HT-29 (cell line): ENCODE measurements at regions not wholly inside any gene's neighbourhood (a gene's known extent, or its start where the extent isn't known, plus 50 kb on each side); places are given as distances from the start of the nearest gene placed in this dataset.
"Not testable (repeated sequence)": the region's sequence is repeated elsewhere in the genome, so short reads cannot be mapped to it uniquely, and the experiment has no call there.

ENCODE experiments used
- DNase-seq: peaks from one replicate; pipeline ENCODE4 v3.0.0-alpha.2; 2015; ENCODE audit warnings: low spot score

- DNase-seq, result no peak
Observed at GRCh38 chr6:115067690-115068447, 725.0 kb upstream of the HS3ST5 start.

DNA sequence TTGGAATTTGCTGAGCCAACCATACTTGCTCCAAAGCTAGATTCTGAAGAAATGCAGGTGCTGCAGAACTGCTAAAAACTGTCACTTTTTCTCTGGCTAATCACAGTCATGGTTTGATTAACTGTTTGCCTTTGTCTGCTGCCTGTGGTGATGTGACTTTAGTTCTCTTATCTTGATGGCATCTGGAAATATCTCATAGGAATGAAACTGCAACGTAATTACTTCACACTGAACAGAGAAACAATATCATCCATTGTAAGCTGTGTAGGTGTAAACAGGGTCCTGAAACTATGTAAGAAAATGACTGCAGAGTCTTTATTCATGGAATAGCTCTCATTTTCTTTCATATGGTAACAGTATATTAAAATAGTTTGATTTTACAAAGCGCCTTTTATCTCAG is 721.9 kb upstream of the HS3ST5 start:
- no peak for DNase-seq

DNA sequence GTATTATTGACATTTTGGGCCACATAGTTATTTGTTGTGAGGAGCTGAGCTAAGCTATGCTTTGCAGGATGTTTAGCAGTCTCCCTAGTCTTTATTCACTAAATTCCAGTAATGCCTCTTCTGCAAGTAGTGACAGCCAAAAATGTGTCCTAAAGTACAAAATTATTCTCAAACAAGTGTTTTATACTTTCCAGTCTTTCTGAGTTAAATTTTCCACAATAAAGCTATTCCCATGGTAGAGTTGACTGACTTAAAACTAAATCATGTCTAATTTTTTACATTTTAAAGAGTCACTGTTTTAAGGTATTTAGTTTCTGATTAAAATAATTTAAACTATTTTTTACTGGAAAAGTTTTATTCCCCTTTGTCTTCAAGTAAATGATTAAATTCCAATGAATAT is 717.8 kb upstream of the HS3ST5 start:
- DNase-seq, result no peak

DNA sequence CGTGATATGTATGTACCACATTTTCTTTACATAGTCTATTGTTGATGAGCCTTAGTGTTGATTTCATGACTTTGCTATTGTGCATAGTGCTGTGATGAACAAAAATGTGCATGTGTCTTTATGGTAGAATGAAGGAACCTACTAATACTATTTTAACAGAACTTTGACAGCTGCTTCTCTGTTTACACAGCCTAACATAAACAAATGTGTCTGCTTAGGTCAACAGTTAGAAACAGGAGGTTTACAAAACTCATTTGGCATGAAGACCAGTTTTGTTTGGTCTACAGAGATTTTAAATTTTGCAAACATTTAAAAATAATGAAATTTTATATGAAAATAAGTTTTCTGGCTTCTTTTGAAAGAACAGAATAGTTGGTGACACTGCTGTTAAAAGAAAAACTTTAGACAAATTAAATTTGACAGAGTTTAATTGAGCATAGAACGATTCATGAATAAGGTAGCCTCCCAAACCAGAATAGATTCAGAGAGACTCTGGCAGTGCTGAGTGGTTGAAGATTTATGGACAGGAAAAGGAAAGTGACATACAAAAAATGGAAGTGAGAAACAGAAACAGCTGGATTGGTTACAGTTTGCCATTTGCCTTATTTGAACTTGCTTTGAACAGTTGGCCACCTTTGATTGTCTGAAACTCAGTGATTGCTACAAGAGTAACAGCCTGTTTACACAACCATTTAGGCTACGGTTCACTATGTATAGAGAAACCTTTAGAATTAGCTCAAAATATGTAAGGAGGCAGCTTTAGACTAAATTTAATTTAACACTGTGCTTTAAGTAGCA is 715.8 kb upstream of the HS3ST5 start:
- DNase-seq, result no peak

DNA sequence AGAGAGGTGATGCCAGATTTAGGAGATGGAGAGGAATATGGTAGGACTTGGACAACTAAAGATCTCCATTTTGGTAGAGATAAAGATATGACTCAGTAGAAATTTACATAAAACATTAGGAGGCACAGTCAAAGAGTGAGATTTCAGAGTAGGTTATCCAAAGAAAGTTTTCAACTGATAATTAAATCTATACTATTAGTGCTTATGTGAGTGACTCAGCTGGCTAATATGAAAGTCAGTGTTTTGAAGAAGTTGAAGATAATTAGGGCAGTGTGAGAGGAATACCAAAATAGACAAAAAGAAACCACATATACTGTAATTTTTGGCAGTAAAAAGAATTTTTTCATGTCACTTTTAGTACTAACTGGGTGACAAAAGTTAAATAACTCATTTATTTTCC is 712.8 kb upstream of the HS3ST5 start:
- DNase-seq, result no peak

DNA sequence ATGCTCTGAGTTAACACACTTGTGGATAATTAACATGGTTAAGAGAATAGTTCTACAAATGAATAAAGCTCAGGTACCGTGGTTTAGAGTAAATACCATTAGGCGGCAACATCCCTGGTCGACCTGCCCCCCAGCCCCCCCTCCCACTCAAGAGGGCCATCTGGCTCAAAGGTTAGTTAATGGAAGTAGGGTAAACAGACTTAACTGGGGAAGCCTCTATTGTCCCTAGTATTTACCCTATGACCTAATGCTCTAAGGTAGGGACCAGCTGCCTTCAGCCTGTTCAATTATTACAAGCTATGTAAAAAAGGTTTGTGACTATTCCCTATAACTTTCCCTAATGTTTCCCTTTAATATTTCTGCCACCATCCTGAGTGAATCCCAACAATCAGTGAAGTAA is 711.4 kb upstream of the HS3ST5 start:
- not testable (repeated sequence) for DNase-seq

GRCh38 chr6:115053169-115053860 is 710.5 kb upstream of the HS3ST5 start:
- DNase-seq, result no peak

GRCh38 chr6:115016593-115016992 is 673.8 kb upstream of the HS3ST5 start:
- DNase-seq, result no peak

DNA sequence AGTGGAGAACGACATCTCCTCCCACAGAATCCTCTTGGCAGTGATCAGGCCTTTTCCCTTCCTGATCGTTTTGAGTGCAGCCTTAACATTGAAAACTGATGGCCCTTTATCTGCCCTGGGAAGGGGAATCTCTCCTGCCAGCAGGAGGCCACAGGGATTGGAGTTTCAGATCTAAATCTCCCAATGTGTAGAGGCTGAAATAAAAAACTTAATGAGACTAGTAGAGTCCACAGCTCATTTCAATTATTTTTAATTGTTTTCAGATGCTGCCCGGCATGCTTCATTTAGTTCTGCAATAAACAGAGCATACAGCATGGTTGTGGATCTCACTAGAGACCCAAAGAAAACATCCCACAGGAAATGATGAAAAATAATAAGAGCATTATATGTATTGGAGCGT is 662.2 kb upstream of the HS3ST5 start:
- DNase-seq, result no peak

DNA sequence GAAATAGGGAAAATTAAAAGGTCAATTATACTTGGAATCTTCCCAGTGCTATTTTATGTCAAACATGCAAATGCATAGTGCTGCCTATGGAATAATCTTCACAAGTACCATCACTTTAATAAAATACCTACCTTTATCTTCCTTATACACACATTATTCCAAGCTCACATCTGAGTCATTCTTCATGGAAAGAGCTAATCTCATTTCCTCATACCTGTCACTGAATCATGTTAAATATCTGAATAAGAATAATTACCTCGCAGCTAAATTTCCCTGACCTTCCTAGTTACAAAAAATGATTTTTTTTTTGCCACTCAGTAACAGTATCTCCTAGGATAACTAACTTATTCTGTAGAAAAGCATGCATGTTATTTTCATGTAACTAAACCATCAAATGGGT is 661.4 kb upstream of the HS3ST5 start:
- no peak for DNase-seq

DNA sequence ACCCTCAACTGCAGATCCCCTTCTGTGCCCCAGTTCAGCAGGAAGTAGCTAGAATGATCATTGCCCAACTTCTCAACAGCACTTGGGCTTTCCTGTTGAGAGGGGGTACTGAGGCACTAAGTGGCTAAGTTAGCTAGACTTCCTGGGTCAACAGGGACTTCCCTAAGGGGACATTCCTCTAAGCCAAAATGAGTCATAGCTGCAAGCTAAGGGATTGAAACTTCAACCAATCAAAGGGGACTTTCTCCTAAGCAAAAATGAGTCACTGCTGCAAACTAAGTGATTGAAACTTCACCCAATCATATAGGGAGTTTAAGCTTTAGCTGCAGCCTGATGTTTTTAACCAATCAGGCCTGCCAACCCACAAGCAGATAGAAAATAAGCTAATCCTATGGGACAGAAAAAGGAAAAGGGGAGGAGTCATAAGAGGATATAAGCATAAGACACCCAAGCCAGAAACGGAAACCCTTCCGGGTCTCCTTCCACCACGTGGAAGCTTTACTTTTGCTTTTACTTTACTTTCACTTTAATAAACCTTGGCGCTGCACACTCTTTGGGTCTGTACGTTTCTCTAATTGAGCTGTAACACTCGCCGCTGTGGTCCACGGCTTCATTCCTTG is 659.0 kb upstream of the HS3ST5 start:
- no peak for DNase-seq

- DNase-seq, result no peak
Observed at GRCh38 chr6:115000736-115001135, 657.9 kb upstream of the HS3ST5 start.

DNA sequence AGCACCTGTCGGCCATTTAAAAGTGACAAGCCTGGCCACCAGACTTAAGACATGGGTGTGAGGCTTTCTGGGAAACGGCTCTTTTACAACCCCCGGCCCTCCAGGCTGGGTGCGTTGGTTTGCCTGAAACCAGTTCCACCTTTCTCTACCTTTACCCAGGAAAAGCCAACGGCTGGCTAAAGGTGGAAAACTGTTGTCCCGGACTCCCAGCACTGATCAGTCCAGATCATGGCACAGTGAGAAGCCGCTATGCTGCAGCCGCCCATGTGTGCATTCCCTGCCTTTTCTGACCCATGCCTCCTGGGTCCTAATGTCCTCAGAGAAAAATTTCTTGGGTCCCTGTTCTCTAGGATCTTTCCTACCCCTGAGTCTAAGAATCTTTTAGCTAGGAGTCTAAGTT is 655.7 kb upstream of the HS3ST5 start:
- DNase-seq, result no peak

DNA sequence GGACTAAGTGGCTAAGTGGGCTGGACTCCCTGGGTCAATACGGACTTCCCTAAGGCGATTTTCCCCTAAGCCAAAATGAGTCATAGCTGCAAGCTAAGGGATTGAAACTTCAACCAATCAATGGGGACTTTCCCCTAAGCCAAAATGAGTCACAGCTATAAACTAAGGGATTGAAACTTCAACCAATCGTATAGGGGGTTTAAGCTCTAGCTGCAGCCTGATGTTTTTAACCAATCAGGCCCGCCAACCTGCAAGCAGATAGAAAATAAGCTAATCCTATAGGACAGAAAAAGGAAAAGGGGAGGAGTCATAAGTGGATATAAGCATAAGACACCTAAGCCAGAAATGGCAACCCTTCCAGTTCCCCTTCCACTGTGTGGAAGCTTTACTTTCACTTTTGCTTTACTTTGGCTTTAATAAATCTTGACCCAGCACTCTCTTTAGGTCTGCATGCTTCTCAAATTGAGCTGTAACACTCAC is 655.0 kb upstream of the HS3ST5 start:
- DNase-seq, result no peak

GRCh38 chr6:114995526-114995925 is 652.7 kb upstream of the HS3ST5 start:
- no peak for DNase-seq

DNA sequence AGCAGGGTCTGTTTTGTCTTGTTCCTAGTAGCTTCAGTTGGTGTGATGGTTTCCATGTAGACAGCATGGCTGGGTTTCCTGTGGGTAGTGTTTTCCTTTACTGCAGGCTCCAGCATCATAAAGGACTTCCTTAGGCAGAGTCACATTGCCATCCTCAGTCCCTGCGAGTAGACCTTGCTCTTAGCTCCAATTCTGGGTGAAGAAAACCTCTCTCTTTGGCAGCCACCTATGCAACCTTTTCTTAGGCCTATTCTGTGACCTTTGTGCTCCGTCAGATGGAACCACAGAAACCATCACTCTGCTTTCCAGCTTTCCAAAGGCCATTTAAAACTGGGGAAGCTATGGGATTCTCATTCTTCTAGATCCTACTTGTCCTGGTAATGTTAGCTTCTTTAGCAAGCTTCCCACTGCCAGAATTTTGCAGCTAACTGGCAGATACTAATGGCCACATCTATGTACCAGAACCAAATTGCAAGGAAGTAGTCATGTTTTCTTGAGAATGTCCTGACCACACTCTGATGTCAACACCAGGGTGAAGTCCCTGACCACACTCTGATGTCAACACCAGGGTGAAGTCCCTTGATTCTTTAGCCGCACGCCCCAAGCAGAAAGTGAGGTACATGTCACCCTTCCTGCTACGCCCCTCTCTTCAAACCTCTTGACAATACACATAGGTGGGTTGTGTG is 646.6 kb upstream of the HS3ST5 start:
- DNase-seq, result no peak

DNA sequence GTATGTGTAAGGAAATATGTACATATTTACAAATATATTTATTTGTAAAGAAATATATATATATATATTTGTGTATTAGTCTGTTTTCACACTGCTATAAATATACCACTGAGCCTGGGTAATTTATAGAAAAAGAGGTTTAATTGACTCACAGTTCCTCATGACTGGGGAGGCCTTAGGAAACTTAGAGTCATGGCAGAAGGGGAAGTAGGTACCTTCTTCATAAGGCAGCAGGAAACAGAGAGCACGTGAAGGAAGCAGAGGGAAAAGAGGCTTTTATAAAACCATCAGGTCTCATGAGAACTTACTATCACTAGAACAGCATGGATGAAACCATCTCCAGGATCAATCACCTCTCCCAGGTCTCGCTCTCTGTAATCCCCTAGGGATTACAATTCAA is 644.5 kb upstream of the HS3ST5 start:
- no peak for DNase-seq

DNA sequence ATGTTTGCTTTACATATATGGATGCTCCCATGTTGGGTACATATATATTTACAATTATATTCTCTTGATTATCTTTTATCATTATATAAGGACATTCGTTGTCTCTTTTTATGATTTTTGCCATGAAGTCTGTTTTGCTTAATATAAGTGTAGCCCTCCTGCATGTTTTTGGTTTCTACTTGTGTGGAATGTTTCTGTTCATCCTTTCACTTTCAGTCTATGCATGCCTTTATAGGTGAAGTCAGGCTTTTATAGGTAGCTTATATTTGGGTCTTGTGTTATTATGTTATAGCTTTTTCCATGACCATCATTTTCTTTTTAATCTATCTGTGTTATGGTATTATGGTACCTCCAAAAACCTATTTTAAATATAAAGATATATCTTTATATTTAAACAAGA is 612.5 kb upstream of the HS3ST5 start:
- DNase-seq, result no peak

DNA sequence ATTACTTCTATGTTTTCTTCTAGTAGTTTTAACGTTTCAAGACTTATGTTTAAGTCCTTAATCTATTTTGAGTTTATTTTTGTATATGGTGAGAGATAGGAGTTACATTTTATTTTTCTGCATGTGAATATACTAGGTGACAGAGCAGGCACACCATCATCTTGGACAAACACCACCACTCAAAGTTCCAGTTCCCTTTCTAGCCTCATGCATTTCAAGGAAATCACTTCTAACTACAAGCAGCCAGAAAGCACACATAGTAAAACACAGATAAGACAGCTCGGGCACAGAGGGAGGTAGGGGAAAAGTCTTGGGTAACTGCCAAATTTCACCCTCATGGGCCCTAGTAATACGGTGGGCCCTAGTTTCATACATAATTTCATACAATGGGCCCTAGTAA is 609.4 kb upstream of the HS3ST5 start:
- DNase-seq, result no peak

GRCh38 chr6:114945392-114945791 is 602.6 kb upstream of the HS3ST5 start:
- no peak for DNase-seq

GRCh38 chr6:114941078-114941477 is 598.3 kb upstream of the HS3ST5 start:
- no peak for DNase-seq
